ENCODE measurements at regions not wholly inside any gene's neighbourhood (a gene's known extent, or its start where the extent isn't known, plus 50 kb on each side); places are given as distances from the start of the nearest gene placed in this dataset.

DNA sequence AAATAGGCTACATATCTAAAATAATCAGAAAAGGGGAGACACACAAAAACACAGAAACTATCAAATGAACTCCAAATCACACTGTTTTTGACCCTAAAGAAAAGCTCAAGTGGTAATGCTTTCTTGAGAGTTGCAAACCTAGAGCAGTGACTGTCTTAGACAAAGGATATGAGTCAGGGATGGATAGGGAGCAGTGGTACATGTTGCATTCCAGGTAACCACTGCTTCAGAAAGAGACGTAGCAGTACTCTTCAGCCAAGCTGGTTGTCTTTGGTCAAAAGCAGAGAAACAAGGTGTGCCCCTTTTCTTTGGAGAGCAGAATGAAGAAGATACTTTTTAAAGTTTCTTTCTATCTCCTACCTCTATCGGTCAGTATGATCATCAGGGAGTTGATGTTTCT lies 1003.6 kb downstream of the CDH9 start:
- TF ChIP-seq POLR2A (IDR thresholded peaks at IDR 0.05; ENCODE audit: low read depth, low read length) (no peak), MAX (IDR thresholded peaks at IDR 0.05; ENCODE audit: insufficient read depth, insufficient read length) (no peak)
